K562 (cell line): ENCODE measurements at regions not wholly inside any gene's neighbourhood (a gene's known extent, or its start where the extent isn't known, plus 50 kb on each side); places are given as distances from the start of the nearest gene placed in this dataset.

Experiments used
- ATAC-seq: fragments of 200-7000 bp; cut with Tn5 transposase; 3 replicates; pipeline ENCODE4 v1.9.1; 2020; ENCODE audit warnings: moderate library complexity
- BruUV-seq: library from RNA; stranded (reverse); fragments of 400-500 nt; replicated peaks from 2 replicates; lab custom pipeline; 2021; lab: Mats Ljungman, UMichigan
- CTCF ChIA-PET: fragments of 300-600 bp; formaldehyde crosslinking; extraction: SDS; loops from one replicate; lab custom pipeline; 2021; ENCODE audit warnings: low intra/inter-chr PET ratio; lab: Yijun Ruan, JAX
- POLR2A ChIA-PET: fragments of 300-600, 350-650 bp; sonication (Branson Sonifier 250); formaldehyde crosslinking; extraction: SDS; loops from one replicate; lab custom pipeline; 2021; ENCODE audit warnings: antibody characterized with exemption, inconsistent platforms; lab: Yijun Ruan, JAX
- DNase-seq, 4 experiments: peaks; one replicate each; pipeline versions ENCODE4 v3.0.0 to v3.0.0-alpha.2; 2011 to 2018; ENCODE audit warnings: low spot score in 3 of 4, mixed read lengths in 3 of 4; ENCODE audit errors: extremely low read depth in 1 of 4
- FAIRE-seq: peaks from 2 replicates; lab custom pipeline; 2011; peaks lifted over from hg19 to GRCh38; lab: Jason Lieb, UNC
- H2AFZ ChIP-seq: 2 replicates; pipeline ENCODE4 v1.6.0; 2011; ENCODE audit warnings: low read depth, low read length, control low read depth, inconsistent platforms
- H3K27ac ChIP-seq: fragments of 200-600 bp; 3 replicates; pipeline ENCODE4 v1.8.0; 2011; ENCODE audit warnings: low read depth, mild to moderate bottlenecking, control low read depth, inconsistent platforms, low read length, moderate library complexity, mixed read lengths; ENCODE audit errors: extremely low read depth
- H3K27me3 ChIP-seq, 2 experiments: fragments of 300-600 bp in 1 of 2; 2 replicates in 1 of 2; 3 replicates in 1 of 2; pipeline versions ENCODE4 v1.6.0 to v1.8.0; 2011; ENCODE audit warnings: inconsistent platforms in 2 of 2, low read length in 2 of 2, mild to moderate bottlenecking in 1 of 2, mixed read lengths in 1 of 2, moderate library complexity in 1 of 2; ENCODE audit not compliant: control insufficient read depth in 2 of 2, insufficient read depth in 2 of 2
- H3K36me3 ChIP-seq: fragments of 300-600 bp; 3 replicates; pipeline ENCODE4 v1.8.0; 2011; ENCODE audit warnings: mild to moderate bottlenecking, low read length, inconsistent platforms; ENCODE audit not compliant: control insufficient read depth, insufficient read depth
- H3K4me1 ChIP-seq, 2 experiments: fragments of 200-600 bp in 1 of 2; replicated peaks in 1 of 2; 2 replicates in 1 of 2; 3 replicates in 1 of 2; pipeline versions ENCODE4 v1.5.1 to v1.8.0; 2011; ENCODE audit warnings: inconsistent platforms in 2 of 2, low read length in 2 of 2, mild to moderate bottlenecking in 1 of 2, mixed read lengths in 1 of 2, moderate library complexity in 1 of 2; ENCODE audit not compliant: control insufficient read depth in 2 of 2, insufficient read depth in 2 of 2
- H3K4me2 ChIP-seq: 2 replicates; pipeline ENCODE4 v1.6.1; 2011; ENCODE audit warnings: low read length, control low read depth, inconsistent platforms, mixed read lengths; ENCODE audit not compliant: insufficient read depth
- H3K4me3 ChIP-seq: fragments of 200-600 bp; sonication (generic), shearing (Covaris generic); 2 replicates; pipeline ENCODE4 v1.5.1; 2016; ENCODE audit warnings: control low read depth, inconsistent platforms
- H3K79me2 ChIP-seq: fragments of 200-600 bp; 3 replicates; pipeline ENCODE4 v1.8.0; 2011; ENCODE audit warnings: low read length, inconsistent platforms; ENCODE audit not compliant: control insufficient read depth, insufficient read depth
- H3K9ac ChIP-seq, 2 experiments: 2 replicates each; pipeline versions ENCODE4 v1.6.0 to v1.6.1; 2011; ENCODE audit warnings: low read depth in 2 of 2, low read length in 2 of 2, control low read depth in 1 of 2, inconsistent platforms in 1 of 2, mild to moderate bottlenecking in 1 of 2, mixed read lengths in 1 of 2; ENCODE audit not compliant: insufficient read depth in 1 of 2
- H3K9me1 ChIP-seq: one replicate; pipeline ENCODE4 v1.6.0; 2011; ENCODE audit warnings: inconsistent platforms, mild to moderate bottlenecking, low read length, moderate library complexity; ENCODE audit not compliant: control insufficient read depth, insufficient read depth
- H3K9me3 ChIP-seq: replicated peaks from 2 replicates; pipeline ENCODE4 v1.5.1; 2011; ENCODE audit warnings: low read depth, low read length, inconsistent platforms; ENCODE audit not compliant: control insufficient read depth, insufficient read depth
- H4K20me1 ChIP-seq: replicated peaks from 2 replicates; pipeline ENCODE4 v1.6.1; 2011; ENCODE audit warnings: low read length, inconsistent platforms, mixed read lengths; ENCODE audit not compliant: control insufficient read depth, insufficient read depth
- AFF4 ChIP-seq: sonication (generic); formaldehyde crosslinking; IDR thresholded peaks from 2 replicates; pipeline ENCODE4 v1.8.0; 2023; ENCODE audit warnings: mild to moderate bottlenecking, missing genetic modification reagents
- CBX3 ChIP-seq, 2 experiments: IDR thresholded peaks; 1 replicate in 1 of 2; 2 replicates in 1 of 2; pipeline ENCODE4 v1.6.1; 2012; ENCODE audit warnings: inconsistent platforms in 2 of 2, low read length in 2 of 2, borderline replicate concordance in 1 of 2, control low read depth in 1 of 2
- CTBP1 ChIP-seq: fragments of 450-650 bp; IDR thresholded peaks from 2 replicates; pipeline ENCODE4 v1.6.1; 2016; ENCODE audit warnings: borderline replicate concordance
- ERF ChIP-seq: fragments of 450-650 bp; formaldehyde crosslinking; IDR thresholded peaks from 2 replicates; pipeline ENCODE4 v1.4.0; 2020; ENCODE audit warnings: mild to moderate bottlenecking, mixed read lengths
- MAX ChIP-seq: sonication (generic); formaldehyde crosslinking; IDR thresholded peaks from 2 replicates; pipeline ENCODE4 v1.9.0; 2022; ENCODE audit warnings: mild to moderate bottlenecking, missing genetic modification reagents
- ZNF184 ChIP-seq: sonication (generic); formaldehyde crosslinking; IDR thresholded peaks from 2 replicates; pipeline ENCODE4 v1.5.0; 2020; ENCODE audit warnings: missing genetic modification reagents
- ZNF282 ChIP-seq: sonication (generic); formaldehyde crosslinking; IDR thresholded peaks from 2 replicates; pipeline ENCODE4 v1.8.1; 2023; ENCODE audit warnings: missing genetic modification reagents
- ZNF324 ChIP-seq: fragments of 250-450 bp; sonication (Bioruptor Pico); IDR thresholded peaks from 2 replicates; pipeline ENCODE4 v1.4.0; 2020; ENCODE audit warnings: mild to moderate bottlenecking
- WGBS: fragments of 100-300 bp; shearing (Covaris generic); methylation state at CpG from one replicate; pipeline ENCODE4 v1.1.6; 2016; ENCODE audit warnings: low coverage, mixed read lengths; ENCODE audit not compliant: insufficient coverage; ENCODE audit errors: missing lambda C conversion rate; 5-methylcytosine and 5-hydroxymethylcytosine counted together
- in situ Hi-C: fragments of 300-500 bp; cut with MboI; formaldehyde crosslinking; loops from 4 replicates; pipeline ENCODE4 v1.15.0; 2018; ENCODE audit warnings: inconsistent platforms, mixed read lengths
- intact Hi-C: fragments of 100-400 bp; cut with micrococcal nuclease; formaldehyde crosslinking; loops from 2 replicates; pipeline ENCODE4 v1.14.2; 2022
- TF ChIP-seq, protein P1 (sequence below): sonication (generic); formaldehyde crosslinking; IDR thresholded peaks from 2 replicates; pipeline ENCODE4 v1.8.1; 2023; ENCODE audit warnings: mild to moderate bottlenecking, missing genetic modification reagents

- TF ChIP-seq AFF4 (CRISPR knock-in tag): no peak
- TF ChIP-seq CTBP1: no peak
- TF ChIP-seq ZNF324 (CRISPR knock-in tag): no peak
These were observed 1407.0 kb upstream of the CELF4 start (continued) for GRCh38 chr18:38972571-38972970.

DNA sequence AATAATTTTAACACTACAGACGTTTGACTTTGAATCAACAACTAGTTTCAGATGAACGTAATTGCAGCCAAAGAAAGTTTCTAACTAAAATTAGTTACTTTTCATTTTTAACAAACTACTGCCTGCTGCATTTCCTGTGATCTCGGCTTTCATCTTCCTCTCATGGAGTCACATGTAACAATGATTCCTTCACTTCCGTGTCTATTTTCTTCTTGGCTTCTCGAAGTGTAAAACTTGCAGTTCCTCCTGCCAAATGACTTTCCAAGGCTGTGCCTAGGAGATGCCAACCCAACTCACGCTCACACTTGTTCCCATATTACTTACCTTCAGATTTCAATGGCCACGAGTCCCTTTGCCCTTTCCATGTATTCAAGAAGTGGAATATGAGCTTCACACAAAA, 1406.3 kb upstream of the CELF4 start:
- no TSS peak for BruUV-seq
- in situ Hi-C loops (no loop called here), intact Hi-C loops (no loop called here)
- DNase-seq (no peak), ATAC-seq (no peak), FAIRE-seq (no peak)
- H3K36me3 ChIP-seq: no peaks in the 10 kb centered on the region
- POLR2A ChIA-PET: no interaction called here
- H3K9ac ChIP-seq: no peak overlapping the region
- CTCF ChIA-PET: no interaction called here
- H3K79me2 ChIP-seq: no peaks in the 10 kb centered on the region
- H3K27me3 ChIP-seq: no peaks in the 10 kb centered on the region
- under 1% methylated on average over 7 of the region's 7 CpGs for whole genome bisulfite sequencing
- H3K4me3 ChIP-seq: no peak overlapping the region
- H3K9me3 ChIP-seq: no peaks in the 10 kb centered on the region
- no peaks in the 10 kb centered on the region for H4K20me1 ChIP-seq
- H3K9me1 ChIP-seq: no peaks in the 10 kb centered on the region
- H3K4me2 ChIP-seq: no peak overlapping the region
- no peak overlapping the region for H2AFZ ChIP-seq
- TF ChIP-seq ERF (CRISPR knock-in tag) (no peak), MAX (no peak), ZNF184 (CRISPR knock-in tag) (no peak), ZNF282 (no peak), CBX3 (IDR thresholded peaks at IDR 0.05; ENCODE audit: borderline replicate concordance in 1 of 2, low read length in 2 of 2) (no peak)
- TF ChIP-seq, protein P1, sequence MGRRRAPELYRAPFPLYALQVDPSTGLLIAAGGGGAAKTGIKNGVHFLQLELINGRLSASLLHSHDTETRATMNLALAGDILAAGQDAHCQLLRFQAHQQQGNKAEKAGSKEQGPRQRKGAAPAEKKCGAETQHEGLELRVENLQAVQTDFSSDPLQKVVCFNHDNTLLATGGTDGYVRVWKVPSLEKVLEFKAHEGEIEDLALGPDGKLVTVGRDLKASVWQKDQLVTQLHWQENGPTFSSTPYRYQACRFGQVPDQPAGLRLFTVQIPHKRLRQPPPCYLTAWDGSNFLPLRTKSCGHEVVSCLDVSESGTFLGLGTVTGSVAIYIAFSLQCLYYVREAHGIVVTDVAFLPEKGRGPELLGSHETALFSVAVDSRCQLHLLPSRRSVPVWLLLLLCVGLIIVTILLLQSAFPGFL (CRISPR knock-in tag): no peak
- H3K27ac ChIP-seq: no peak overlapping the region
- no peaks in the 10 kb centered on the region for H3K4me1 ChIP-seq
